Tibial nerve (tissue), 4 donors: ENCODE measurements at regions not wholly inside any gene's neighbourhood (a gene's known extent, or its start where the extent isn't known, plus 50 kb on each side); places are given as distances from the start of the nearest gene placed in this dataset.

ENCODE experiments used
- CTCF ChIP-seq, 5 experiments: fragments of 200-600 bp in 3 of 5; fragments of 450-650 bp in 2 of 5; sonication (generic) in 3 of 5; IDR thresholded peaks; one replicate each; pipeline ENCODE4 v1.5.1; 2016 to 2019; ENCODE audit warnings: antibody characterized with exemption in 5 of 5, mild to moderate bottlenecking in 3 of 5, moderate library complexity in 2 of 5
- EP300 ChIP-seq, 2 donors: sonication (generic); formaldehyde crosslinking; IDR thresholded peaks; one replicate each; pipeline ENCODE4 v1.6.1; 2017; ENCODE audit warnings: antibody characterized with exemption in 2 of 2, mild to moderate bottlenecking in 1 of 2
- POLR2A ChIP-seq, 2 donors: fragments of 450-650 bp; IDR thresholded peaks; one replicate each; pipeline ENCODE4 v1.6.1; 2017; ENCODE audit warnings: antibody characterized with exemption in 2 of 2, mild to moderate bottlenecking in 2 of 2, moderate library complexity in 2 of 2

GRCh38 chr19:34313188-34313587 is 51.8 kb upstream of the GPI start:
- TF ChIP-seq POLR2A (IDR thresholded peaks at IDR 0.05) (no peak), CTCF (IDR thresholded peaks at IDR 0.05) (no peak), EP300 (IDR thresholded peaks at IDR 0.05) (no peak)
